ENCODE measurements at regions not wholly inside any gene's neighbourhood (a gene's known extent, or its start where the extent isn't known, plus 50 kb on each side); places are given as distances from the start of the nearest gene placed in this dataset.

DNA sequence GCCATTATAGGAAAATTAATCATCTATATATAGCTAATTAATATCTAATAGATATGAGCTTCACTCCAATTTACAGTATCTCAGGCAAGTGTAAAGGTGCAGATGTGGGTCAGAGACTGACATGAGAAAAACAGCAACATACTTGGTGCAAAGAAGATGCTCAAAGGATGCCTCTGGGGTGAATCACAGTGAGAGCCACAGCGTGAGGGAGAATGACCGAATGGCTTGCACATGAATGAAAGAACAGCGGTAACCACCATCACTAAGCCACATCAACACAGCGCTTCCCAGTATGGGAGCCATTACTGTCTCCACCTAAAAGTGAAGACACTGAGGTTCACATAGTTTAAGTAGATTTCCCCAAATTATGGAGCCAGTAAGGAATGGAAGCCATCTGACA, 423.4 kb upstream of the ID2 start:
- TF ChIP-seq ZNF274 (IDR thresholded peaks at IDR 0.05; ENCODE audit: low read depth, low read length) (no peak), SUZ12 (IDR thresholded peaks at IDR 0.05; ENCODE audit: extremely low read depth, insufficient read depth, insufficient read length) (no peak), YY1 (IDR thresholded peaks at IDR 0.05; ENCODE audit: insufficient read depth, insufficient read length) (no peak)

Data from NT2/D1 (cell line).